HG02678 (cell line): ENCODE measurements at regions not wholly inside any gene's neighbourhood (a gene's known extent, or its start where the extent isn't known, plus 50 kb on each side); places are given as distances from the start of the nearest gene placed in this dataset.
"Not testable (repeated sequence)": the region's sequence is repeated elsewhere in the genome, so short reads cannot be mapped to it uniquely, and the experiment has no call there.

Experiments used
- ATAC-seq: cut with Tn5 transposase; IDR thresholded peaks from one replicate; pipeline ENCODE4 v1.9.1; 2021; ENCODE audit warnings: mild to moderate bottlenecking, moderate library complexity; ENCODE audit not compliant: unreplicated experiment

GRCh38 chr20:53872561-53873229, 197.7 kb downstream of the BCAS1 start:
- peak; percentile 51 for ATAC-seq

- ATAC-seq, result no peak
These were observed 198.3 kb downstream of the BCAS1 start for GRCh38 chr20:53872081-53872541.

- ATAC-seq, result no peak
These were observed 198.9 kb downstream of the BCAS1 start for GRCh38 chr20:53871541-53871940.

- ATAC-seq, result no peak
These were observed 199.7 kb downstream of the BCAS1 start for GRCh38 chr20:53870426-53871315.

GRCh38 chr20:53869466-53870258, 200.7 kb downstream of the BCAS1 start:
- peak; percentile 56 for ATAC-seq

GRCh38 chr20:53867741-53868351, 202.5 kb downstream of the BCAS1 start:
- no peak for ATAC-seq

GRCh38 chr20:53866794-53867740, 203.3 kb downstream of the BCAS1 start:
- ATAC-seq, result peak; percentile 64

GRCh38 chr20:53865901-53866793, 204.2 kb downstream of the BCAS1 start:
- ATAC-seq, result no peak

- not testable (repeated sequence) for ATAC-seq
These were observed 205.4 kb downstream of the BCAS1 start for GRCh38 chr20:53864765-53865683.

GRCh38 chr20:53863923-53864641, 206.3 kb downstream of the BCAS1 start:
- not testable (repeated sequence) for ATAC-seq

- not testable (repeated sequence) for ATAC-seq
These were observed 206.9 kb downstream of the BCAS1 start for GRCh38 chr20:53863535-53863922.

GRCh38 chr20:53863039-53863438, 207.4 kb downstream of the BCAS1 start:
- ATAC-seq, result not testable (repeated sequence)

GRCh38 chr20:53862490-53862889, 207.9 kb downstream of the BCAS1 start:
- not testable (repeated sequence) for ATAC-seq

- ATAC-seq, result not testable (repeated sequence)
These were observed 208.3 kb downstream of the BCAS1 start for GRCh38 chr20:53862136-53862397.

GRCh38 chr20:53859684-53860083, 210.7 kb downstream of the BCAS1 start:
- no peak for ATAC-seq

- ATAC-seq, result not testable (repeated sequence)
These were observed 211.4 kb downstream of the BCAS1 start for GRCh38 chr20:53859009-53859408.

GRCh38 chr20:53858516-53858915, 211.9 kb downstream of the BCAS1 start:
- not testable (repeated sequence) for ATAC-seq
